ENCODE measurements at regions not wholly inside any gene's neighbourhood (a gene's known extent, or its start where the extent isn't known, plus 50 kb on each side); places are given as distances from the start of the nearest gene placed in this dataset.

DNA sequence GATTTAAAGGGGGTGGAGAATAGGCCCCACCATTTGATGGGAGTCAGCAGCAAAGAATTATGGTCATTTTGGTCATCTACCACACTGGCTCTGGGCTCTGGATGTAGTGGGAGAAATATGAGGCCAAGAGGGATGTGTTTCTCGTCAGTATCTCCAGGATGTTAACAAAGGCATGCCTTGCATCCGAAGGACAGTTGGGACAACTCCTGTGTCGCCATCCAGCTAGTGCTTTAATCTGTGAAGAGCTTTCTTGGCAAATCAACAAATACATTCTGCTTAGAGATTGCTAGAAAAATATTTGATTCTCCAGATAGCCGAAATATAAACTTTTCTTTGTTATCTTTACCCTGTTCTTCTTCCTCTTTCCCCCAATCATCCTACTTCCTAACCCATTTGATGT lies 287.1 kb upstream of the TNP1 start:
- no peak for DNase-seq

- peak; percentile 64 for DNase-seq
Observed at GRCh38 chr2:217142649-217143266, 282.9 kb upstream of the TNP1 start.

- no peak for DNase-seq
Observed at GRCh38 chr2:217138284-217138683, 278.4 kb upstream of the TNP1 start.

DNA sequence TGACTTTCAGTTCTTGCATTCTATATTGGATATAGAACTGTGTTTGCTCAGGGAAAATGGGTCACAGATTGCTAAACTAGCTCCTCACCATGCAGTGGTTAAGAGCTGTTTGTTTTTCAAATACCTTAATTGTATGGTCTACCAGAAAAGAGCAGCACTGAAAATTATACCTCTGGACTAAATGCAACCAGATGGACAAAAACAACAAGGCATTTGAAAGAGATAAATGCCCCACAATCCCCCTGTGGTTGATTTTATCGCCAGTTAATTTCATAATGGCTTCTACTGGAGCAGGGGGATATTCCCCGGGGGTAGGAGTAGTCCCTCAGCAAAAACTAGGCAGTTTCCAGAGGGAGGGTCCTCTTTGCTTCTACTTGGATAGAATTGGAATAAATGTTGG lies 267.9 kb upstream of the TNP1 start:
- DNase-seq = no peak

DNA sequence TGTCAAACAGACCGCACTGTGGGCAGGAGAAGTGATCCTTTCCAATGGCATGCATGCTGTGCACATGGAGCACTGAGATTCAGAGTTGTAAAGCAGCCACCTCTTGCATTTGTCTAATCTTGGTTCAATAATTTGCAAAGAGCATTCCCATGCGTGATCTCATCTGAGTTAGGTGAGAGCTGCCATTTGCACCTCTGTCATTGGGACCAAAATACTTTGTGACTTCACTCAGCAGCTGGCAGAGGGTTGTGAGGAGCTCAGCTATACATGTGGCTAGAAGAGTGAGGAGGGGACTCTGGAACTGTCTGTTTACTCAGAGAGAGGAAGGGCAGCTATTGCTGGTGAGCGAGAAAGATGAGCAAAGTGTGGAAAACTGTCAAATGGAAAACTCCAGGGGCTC lies 265.1 kb upstream of the TNP1 start:
- DNase-seq = no peak

DNA sequence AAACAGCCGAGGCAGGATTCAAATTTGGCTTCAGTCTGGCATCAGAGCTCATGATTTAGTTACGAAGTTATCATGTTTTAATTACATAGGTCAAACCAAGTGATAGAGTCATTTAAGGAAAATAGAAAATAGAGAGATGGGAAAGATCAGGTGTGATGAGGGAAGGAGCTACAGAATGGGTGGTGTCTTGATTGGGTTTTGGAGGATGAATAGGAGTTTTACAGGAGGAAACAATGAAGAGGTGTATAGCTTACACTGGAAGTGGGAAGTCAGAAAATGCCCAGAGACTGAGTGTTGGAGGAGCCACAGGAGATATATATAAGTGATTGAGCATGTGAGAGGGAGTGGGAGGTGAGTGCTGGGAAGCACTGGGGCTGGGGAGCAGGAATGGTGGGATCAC lies 264.2 kb upstream of the TNP1 start:
- no peak for DNase-seq

GRCh38 chr2:217121565-217121964 lies 261.7 kb upstream of the TNP1 start:
- DNase-seq = no peak

- DNase-seq = no peak
Observed at GRCh38 chr2:217120429-217120828, 260.6 kb upstream of the TNP1 start.

DNA sequence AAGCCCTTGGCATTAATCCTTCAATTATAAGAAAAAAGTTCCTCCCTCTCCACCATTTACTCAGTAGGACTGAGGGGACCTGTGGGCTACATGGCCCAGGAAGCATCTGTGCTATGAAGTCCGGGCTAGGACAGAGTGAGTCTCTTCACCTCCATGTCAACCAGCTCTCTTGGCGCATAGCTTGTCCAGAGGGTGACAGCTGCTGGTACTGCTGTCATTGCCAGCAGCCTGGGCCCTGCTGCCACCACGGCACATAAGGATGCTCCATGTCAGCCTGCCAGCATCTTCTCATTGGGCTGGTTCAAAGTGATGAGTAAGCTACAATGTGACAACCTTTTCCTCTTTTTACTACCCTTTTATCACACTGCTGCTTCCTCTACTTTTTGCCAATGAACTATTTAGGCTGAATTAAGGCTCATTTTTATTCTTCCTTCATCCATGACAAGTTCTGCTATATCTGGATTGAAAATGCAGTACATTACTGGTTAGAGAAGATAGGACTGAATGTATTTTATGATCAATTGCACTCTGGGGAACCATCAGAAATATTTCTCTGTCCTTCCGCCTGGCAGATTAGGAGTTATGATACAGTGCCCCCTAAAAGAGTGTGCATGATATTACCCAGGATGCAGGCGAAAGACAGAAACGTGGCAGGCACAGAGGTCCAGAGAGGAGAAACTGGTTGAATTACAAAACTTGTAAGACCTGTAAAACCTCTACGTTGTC lies 258.9 kb upstream of the TNP1 start:
- DNase-seq = no peak

DNA sequence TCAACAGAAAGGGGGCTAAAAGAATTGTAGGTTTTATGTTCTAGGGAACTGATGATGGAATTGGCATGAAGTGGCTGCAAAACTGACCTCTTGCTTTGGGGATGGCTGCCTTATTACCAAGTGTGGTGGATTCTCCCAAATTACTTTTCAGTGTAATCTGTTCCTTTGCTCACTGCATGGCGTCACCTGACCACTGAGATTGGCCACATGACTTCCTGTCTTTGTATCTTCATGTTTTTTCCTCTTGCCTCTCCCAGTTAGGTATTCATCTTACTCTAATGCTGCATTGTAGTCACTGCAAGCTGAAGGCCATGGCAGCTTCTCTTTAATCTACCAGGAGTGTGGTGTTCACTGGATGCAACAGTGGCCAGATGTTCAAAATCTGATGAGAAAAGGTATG lies 257.7 kb upstream of the TNP1 start:
- no peak for DNase-seq

DNA sequence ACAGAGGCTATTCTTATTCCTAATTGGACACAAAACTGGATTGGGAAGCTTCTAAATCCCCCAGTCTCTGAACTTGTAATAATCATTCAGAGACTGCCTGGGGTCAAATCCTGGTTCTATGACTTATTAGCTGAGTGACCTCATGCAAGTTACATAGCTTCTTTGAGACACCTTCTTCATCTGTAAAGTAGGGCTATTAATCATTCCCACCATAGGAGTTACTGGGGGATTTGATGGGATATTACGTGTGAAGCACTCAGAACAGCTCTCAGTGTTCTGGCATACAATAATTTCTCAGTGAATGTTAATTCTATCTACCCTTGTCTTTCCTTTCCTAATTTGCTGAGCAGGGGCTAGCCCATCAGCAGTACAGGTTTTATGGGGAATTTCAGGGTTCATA lies 256.7 kb upstream of the TNP1 start:
- no peak for DNase-seq

- DNase-seq = no peak
Observed at GRCh38 chr2:217114117-217114516, 254.3 kb upstream of the TNP1 start.

- no peak for DNase-seq
Observed at GRCh38 chr2:217113491-217113890, 253.6 kb upstream of the TNP1 start.

GRCh38 chr2:217110550-217110949 lies 250.7 kb upstream of the TNP1 start:
- no peak for DNase-seq

DNA sequence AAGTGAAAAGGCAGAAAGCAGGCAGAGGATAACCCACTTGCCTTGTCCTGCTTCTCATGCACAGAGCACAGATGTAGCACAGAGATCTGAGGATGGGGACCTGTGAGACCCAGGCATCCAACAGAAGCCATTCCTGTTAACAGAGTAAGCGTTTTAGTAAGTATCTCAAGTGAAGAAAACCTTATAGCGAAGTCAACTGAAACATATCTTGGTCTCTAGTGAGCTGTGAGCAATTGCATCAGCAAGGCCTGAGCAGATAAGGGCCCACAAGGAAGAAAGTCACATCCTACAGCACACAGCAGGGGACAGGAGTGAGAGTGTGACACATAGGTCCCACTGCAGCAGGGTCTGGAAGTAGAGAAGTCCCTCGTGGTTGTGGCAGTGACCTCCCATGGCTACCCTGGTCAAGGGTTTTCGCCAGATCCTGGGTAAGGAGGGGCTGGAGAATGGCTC lies 248.7 kb upstream of the TNP1 start:
- DNase-seq = peak; percentile 80

DNA sequence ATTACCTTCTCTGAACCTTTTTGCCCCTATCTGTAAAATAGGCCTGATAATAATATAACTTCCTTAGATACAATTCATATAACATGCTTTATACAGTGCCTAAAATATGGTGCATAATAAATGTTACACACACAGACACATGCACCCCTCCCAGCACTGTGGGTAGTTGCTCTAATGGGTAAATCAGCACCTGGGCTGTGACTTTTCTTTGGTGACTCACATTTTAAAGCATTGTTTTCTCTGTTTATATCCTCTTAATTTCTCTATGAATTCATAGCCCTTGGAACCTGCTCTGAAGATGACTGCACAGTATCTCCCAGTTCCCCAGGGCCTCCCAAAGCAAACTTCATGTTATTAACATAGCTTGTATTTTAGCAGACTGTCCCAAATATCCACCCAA lies 248.2 kb upstream of the TNP1 start:
- no peak for DNase-seq

DNA sequence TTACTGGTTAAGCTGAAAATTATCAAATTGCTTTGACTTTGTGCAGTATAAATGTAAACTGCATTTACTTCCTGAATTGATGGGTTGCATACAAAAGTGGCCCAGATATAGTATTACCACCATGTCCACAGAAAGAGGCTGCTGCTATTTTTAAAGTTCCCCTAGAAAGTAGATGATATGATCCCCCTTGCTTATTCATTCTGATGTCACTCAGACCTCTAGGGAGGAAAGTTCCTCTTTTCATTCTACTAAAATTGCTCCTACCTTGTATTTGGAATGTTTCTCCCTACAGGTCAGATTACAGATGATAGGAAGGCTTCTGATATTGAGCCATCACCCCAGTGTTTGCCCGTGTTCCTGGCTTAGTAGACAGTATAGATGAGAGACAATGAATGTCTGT lies 247.6 kb upstream of the TNP1 start:
- peak; percentile 35 for DNase-seq

DNA sequence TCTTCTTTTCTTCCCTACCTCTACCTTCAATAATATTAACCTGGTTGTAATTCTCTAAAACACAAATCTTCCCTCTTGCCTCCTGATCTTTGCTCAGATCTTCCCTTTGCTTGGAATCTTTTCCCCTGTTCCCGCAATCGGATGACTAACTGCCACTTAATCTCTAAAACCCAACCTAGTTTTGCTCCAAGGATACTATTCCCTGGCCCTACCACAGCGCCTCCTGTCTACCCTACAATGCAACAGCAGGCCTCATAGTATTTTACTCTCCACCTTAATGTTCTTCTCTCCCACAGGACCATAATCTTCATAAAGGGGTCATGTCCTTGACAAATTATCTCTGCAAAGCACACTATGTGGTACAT lies 246.8 kb upstream of the TNP1 start:
- DNase-seq = peak; percentile 36

DNA sequence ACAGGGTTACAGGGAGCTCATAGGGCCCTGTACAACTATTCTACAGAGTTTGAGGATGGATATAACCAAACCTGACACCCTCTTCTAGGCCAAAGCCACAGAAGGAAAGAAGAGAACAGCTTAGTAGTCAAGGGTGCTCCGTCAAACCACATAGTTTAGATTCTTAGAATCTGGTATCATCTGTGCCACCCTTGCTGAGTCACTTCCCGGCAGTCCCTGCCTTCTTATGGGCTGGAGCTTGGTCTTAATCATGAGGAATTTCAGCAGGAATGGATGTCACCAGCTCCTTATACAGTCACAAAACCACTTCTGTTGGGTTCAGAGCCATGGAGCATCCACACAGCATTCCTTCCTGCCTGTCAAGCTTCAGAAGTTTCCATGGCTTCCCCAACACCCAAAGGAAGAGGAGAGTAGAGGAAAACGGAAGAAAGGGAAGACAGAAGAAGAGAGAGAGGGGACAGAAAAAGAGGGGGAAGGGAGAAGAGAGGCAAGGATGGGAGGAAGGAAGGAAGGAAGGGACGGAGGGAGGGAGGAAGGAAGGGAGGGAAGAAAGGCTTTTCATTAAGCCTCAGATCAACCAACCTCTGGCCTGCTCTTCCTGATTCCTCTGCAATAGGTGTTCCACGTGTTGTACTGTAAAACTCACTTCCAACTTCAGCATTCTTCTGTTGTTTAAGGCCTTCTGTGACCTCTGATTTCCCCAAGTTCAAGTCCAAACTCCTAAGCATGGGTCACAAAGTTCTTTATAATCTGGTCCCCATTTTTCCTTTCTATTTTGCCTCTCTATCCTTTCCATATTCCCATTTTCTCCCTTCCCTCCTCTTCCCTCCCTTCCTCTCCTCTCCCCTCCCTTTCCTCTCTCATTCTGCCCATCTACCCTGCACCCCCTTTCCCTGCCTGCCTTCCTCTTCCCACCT lies 246.1 kb upstream of the TNP1 start:
- peak; percentile 80 for DNase-seq

GRCh38 chr2:217103752-217104545 lies 244.1 kb upstream of the TNP1 start:
- no peak for DNase-seq

DNA sequence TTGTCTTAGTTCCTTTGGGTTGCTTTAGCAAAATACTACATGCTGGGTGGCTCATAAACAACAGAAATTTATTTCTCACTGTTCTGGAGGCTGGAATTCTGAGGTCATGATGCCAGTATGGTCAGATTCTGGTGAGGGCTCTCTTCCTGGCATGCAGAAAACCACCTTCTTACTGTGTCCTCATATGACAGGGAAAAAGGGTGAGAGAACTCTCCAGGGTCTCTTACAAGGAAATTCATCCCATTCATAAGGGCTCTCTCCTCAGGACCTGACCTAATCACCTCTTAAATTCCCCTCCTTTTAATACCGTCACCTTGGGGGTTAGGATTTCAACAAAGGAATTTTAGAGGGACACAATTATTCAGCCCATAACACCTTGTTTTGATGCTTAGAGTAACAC lies 243.1 kb upstream of the TNP1 start:
- DNase-seq = no peak

DNA sequence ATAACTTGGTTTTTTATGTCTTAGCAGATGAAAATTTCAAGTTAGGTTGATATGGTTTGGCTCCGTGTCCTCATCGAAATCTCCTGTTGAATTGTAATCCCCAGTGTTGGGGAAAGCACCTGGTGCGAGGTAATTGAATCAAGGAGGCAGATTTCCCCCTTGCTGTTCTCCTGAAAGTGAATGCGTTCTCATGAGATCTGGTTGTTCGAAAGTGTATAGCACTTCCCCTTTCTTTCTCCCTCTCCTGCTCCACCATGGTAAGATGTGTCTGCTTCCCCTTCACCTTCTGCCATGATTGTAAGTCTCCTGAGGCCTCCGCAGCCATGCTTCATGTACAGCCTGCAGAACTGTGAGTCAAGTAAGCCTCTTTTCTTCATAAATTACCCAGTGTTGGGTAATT lies 242.1 kb upstream of the TNP1 start:
- no peak for DNase-seq

- DNase-seq = no peak
Observed at GRCh38 chr2:217099561-217099960, 239.7 kb upstream of the TNP1 start.
